ENCODE measurements at regions not wholly inside any gene's neighbourhood (a gene's known extent, or its start where the extent isn't known, plus 50 kb on each side); places are given as distances from the start of the nearest gene placed in this dataset.
"Not testable (repeated sequence)": the region's sequence is repeated elsewhere in the genome, so short reads cannot be mapped to it uniquely, and the experiment has no call there.

- H3K27me3 ChIP-seq (replicated peaks; ENCODE audit: control insufficient read depth, insufficient read depth, low read length): no peaks in the 10 kb centered on the region
- no peak overlapping the region for H3K4me3 ChIP-seq (ENCODE audit: low read length)
- peaks cover 20% of the 10 kb centered on the region for H3K4me1 ChIP-seq (ENCODE audit: control insufficient read depth, insufficient read depth, low read length)
- H3K9ac ChIP-seq (ENCODE audit: low read length): no peak overlapping the region
- no peaks in the 10 kb centered on the region for H3K9me3 ChIP-seq (ENCODE audit: control insufficient read depth, low read length)
- DNase-seq (ENCODE audit: low read depth): no peak
- no peaks in the 10 kb centered on the region for H3K36me3 ChIP-seq (ENCODE audit: control insufficient read depth, insufficient read depth, low read length, severe bottlenecking)
Measured at GRCh38 chr4:13706120-13706519, 78.6 kb upstream of the BOD1L1 start.

GRCh38 chr4:13706716-13707115, 79.2 kb upstream of the BOD1L1 start:
- Histone ChIP-seq H3K4me1 (ENCODE audit: control insufficient read depth, insufficient read depth, low read length) (peaks cover 15% of the 10 kb centered on the region), H3K27me3 (replicated peaks; ENCODE audit: control insufficient read depth, insufficient read depth, low read length) (no peaks in the 10 kb centered on the region), H3K9ac (ENCODE audit: low read length) (no peak overlapping the region), H3K4me3 (ENCODE audit: low read length) (no peak overlapping the region), H3K36me3 (ENCODE audit: control insufficient read depth, insufficient read depth, low read length, severe bottlenecking) (no peaks in the 10 kb centered on the region), H3K9me3 (ENCODE audit: control insufficient read depth, low read length) (no peaks in the 10 kb centered on the region)
- peak; percentile 22 for DNase-seq (ENCODE audit: low read depth)

GRCh38 chr4:13710246-13710885, 82.8 kb upstream of the BOD1L1 start:
- Histone ChIP-seq H3K9ac (ENCODE audit: low read length) (no peak overlapping the region), H3K4me3 (ENCODE audit: low read length) (no peak overlapping the region), H3K36me3 (ENCODE audit: control insufficient read depth, insufficient read depth, low read length, severe bottlenecking) (no peaks in the 10 kb centered on the region), H3K27me3 (replicated peaks; ENCODE audit: control insufficient read depth, insufficient read depth, low read length) (no peaks in the 10 kb centered on the region), H3K4me1 (ENCODE audit: control insufficient read depth, insufficient read depth, low read length) (peaks cover 4% of the 10 kb centered on the region), H3K9me3 (ENCODE audit: control insufficient read depth, low read length) (no peaks in the 10 kb centered on the region)
- DNase-seq (ENCODE audit: low read depth): no peak

- Histone ChIP-seq H3K9ac (ENCODE audit: low read length) (no peak overlapping the region), H3K4me3 (ENCODE audit: low read length) (no peak overlapping the region), H3K27me3 (replicated peaks; ENCODE audit: control insufficient read depth, insufficient read depth, low read length) (no peaks in the 10 kb centered on the region), H3K4me1 (ENCODE audit: control insufficient read depth, insufficient read depth, low read length) (no peaks in the 10 kb centered on the region), H3K36me3 (ENCODE audit: control insufficient read depth, insufficient read depth, low read length, severe bottlenecking) (no peaks in the 10 kb centered on the region), H3K9me3 (ENCODE audit: control insufficient read depth, low read length) (no peaks in the 10 kb centered on the region)
- no peak for DNase-seq (ENCODE audit: low read depth)
Measured at GRCh38 chr4:13711233-13711785, 83.8 kb upstream of the BOD1L1 start.

GRCh38 chr4:13721894-13722293, 94.4 kb upstream of the BOD1L1 start:
- H3K4me1 ChIP-seq (ENCODE audit: control insufficient read depth, insufficient read depth, low read length): no peaks in the 10 kb centered on the region
- H3K36me3 ChIP-seq (ENCODE audit: control insufficient read depth, insufficient read depth, low read length, severe bottlenecking): no peaks in the 10 kb centered on the region

GRCh38 chr4:13722649-13723048, 95.1 kb upstream of the BOD1L1 start:
- Histone ChIP-seq H3K9ac (ENCODE audit: low read length) (no peak overlapping the region), H3K4me3 (ENCODE audit: low read length) (no peak overlapping the region), H3K9me3 (ENCODE audit: control insufficient read depth, low read length) (no peaks in the 10 kb centered on the region), H3K36me3 (ENCODE audit: control insufficient read depth, insufficient read depth, low read length, severe bottlenecking) (no peaks in the 10 kb centered on the region), H3K4me1 (ENCODE audit: control insufficient read depth, insufficient read depth, low read length) (no peaks in the 10 kb centered on the region), H3K27me3 (replicated peaks; ENCODE audit: control insufficient read depth, insufficient read depth, low read length) (no peaks in the 10 kb centered on the region)
- DNase-seq (ENCODE audit: low read depth): no peak

More at GRCh38 chr4:13721894-13722293, 94.4 kb upstream of the BOD1L1 start:
- H3K9ac ChIP-seq (ENCODE audit: low read length): no peak overlapping the region
- DNase-seq (ENCODE audit: low read depth): no peak
- H3K9me3 ChIP-seq (ENCODE audit: control insufficient read depth, low read length): no peaks in the 10 kb centered on the region
- H3K27me3 ChIP-seq (replicated peaks; ENCODE audit: control insufficient read depth, insufficient read depth, low read length): no peaks in the 10 kb centered on the region
- H3K4me3 ChIP-seq (ENCODE audit: low read length): no peak overlapping the region

- DNase-seq (ENCODE audit: low read depth): no peak
- H3K4me3 ChIP-seq (ENCODE audit: low read length): no peak overlapping the region
- no peaks in the 10 kb centered on the region for H3K36me3 ChIP-seq (ENCODE audit: control insufficient read depth, insufficient read depth, low read length, severe bottlenecking)
- H3K27me3 ChIP-seq (replicated peaks; ENCODE audit: control insufficient read depth, insufficient read depth, low read length): no peaks in the 10 kb centered on the region
- no peak overlapping the region for H3K9ac ChIP-seq (ENCODE audit: low read length)
- H3K4me1 ChIP-seq (ENCODE audit: control insufficient read depth, insufficient read depth, low read length): no peaks in the 10 kb centered on the region
- peaks cover 3% of the 10 kb centered on the region for H3K9me3 ChIP-seq (ENCODE audit: control insufficient read depth, low read length)
Measured at GRCh38 chr4:13728761-13729160, 101.2 kb upstream of the BOD1L1 start.

GRCh38 chr4:13731019-13731418, 103.5 kb upstream of the BOD1L1 start:
- no peaks in the 10 kb centered on the region for H3K4me1 ChIP-seq (ENCODE audit: control insufficient read depth, insufficient read depth, low read length)
- H3K27me3 ChIP-seq (replicated peaks; ENCODE audit: control insufficient read depth, insufficient read depth, low read length): no peaks in the 10 kb centered on the region
- H3K9ac ChIP-seq (ENCODE audit: low read length): no peak overlapping the region
- no peaks in the 10 kb centered on the region for H3K36me3 ChIP-seq (ENCODE audit: control insufficient read depth, insufficient read depth, low read length, severe bottlenecking)
- H3K9me3 ChIP-seq (ENCODE audit: control insufficient read depth, low read length): peaks cover 3% of the 10 kb centered on the region
- DNase-seq (ENCODE audit: low read depth): no peak
- no peak overlapping the region for H3K4me3 ChIP-seq (ENCODE audit: low read length)

- H3K4me3 ChIP-seq (ENCODE audit: low read length): no peak overlapping the region
- no peak overlapping the region for H3K9ac ChIP-seq (ENCODE audit: low read length)
- H3K36me3 ChIP-seq (ENCODE audit: control insufficient read depth, insufficient read depth, low read length, severe bottlenecking): no peaks in the 10 kb centered on the region
- H3K4me1 ChIP-seq (ENCODE audit: control insufficient read depth, insufficient read depth, low read length): no peaks in the 10 kb centered on the region
- peaks cover 3% of the 10 kb centered on the region for H3K9me3 ChIP-seq (ENCODE audit: control insufficient read depth, low read length)
- H3K27me3 ChIP-seq (replicated peaks; ENCODE audit: control insufficient read depth, insufficient read depth, low read length): no peaks in the 10 kb centered on the region
- DNase-seq (ENCODE audit: low read depth): no peak
Measured at GRCh38 chr4:13733817-13734216, 106.3 kb upstream of the BOD1L1 start.

GRCh38 chr4:13750594-13750993, 123.1 kb upstream of the BOD1L1 start:
- Histone ChIP-seq H3K27me3 (replicated peaks; ENCODE audit: control insufficient read depth, insufficient read depth, low read length) (no peaks in the 10 kb centered on the region), H3K4me1 (ENCODE audit: control insufficient read depth, insufficient read depth, low read length) (no peaks in the 10 kb centered on the region), H3K4me3 (ENCODE audit: low read length) (no peak overlapping the region), H3K36me3 (ENCODE audit: control insufficient read depth, insufficient read depth, low read length, severe bottlenecking) (no peaks in the 10 kb centered on the region), H3K9ac (ENCODE audit: low read length) (no peak overlapping the region), H3K9me3 (ENCODE audit: control insufficient read depth, low read length) (no peaks in the 10 kb centered on the region)
- DNase-seq (ENCODE audit: low read depth): no peak

- not testable (repeated sequence) for DNase-seq (ENCODE audit: low read depth); H3K36me3 ChIP-seq (ENCODE audit: control insufficient read depth, insufficient read depth, low read length, severe bottlenecking); H3K4me3 ChIP-seq (ENCODE audit: low read length); H3K4me1 ChIP-seq (ENCODE audit: control insufficient read depth, insufficient read depth, low read length); H3K27me3 ChIP-seq (replicated peaks; ENCODE audit: control insufficient read depth, insufficient read depth, low read length); H3K9ac ChIP-seq (ENCODE audit: low read length)
- peaks cover 14% of the 10 kb centered on the region for H3K9me3 ChIP-seq (ENCODE audit: control insufficient read depth, low read length)
Measured at GRCh38 chr4:13761581-13761980, 134.1 kb upstream of the BOD1L1 start.

- no peaks in the 10 kb centered on the region for H3K36me3 ChIP-seq (ENCODE audit: control insufficient read depth, insufficient read depth, low read length, severe bottlenecking)
- peaks cover 13% of the 10 kb centered on the region for H3K9me3 ChIP-seq (ENCODE audit: control insufficient read depth, low read length)
- H3K4me3 ChIP-seq (ENCODE audit: low read length): no peak overlapping the region
- H3K9ac ChIP-seq (ENCODE audit: low read length): no peak overlapping the region
- no peaks in the 10 kb centered on the region for H3K4me1 ChIP-seq (ENCODE audit: control insufficient read depth, insufficient read depth, low read length)
- no peaks in the 10 kb centered on the region for H3K27me3 ChIP-seq (replicated peaks; ENCODE audit: control insufficient read depth, insufficient read depth, low read length)
- DNase-seq (ENCODE audit: low read depth): no peak
Measured at GRCh38 chr4:13762130-13762529, 134.6 kb upstream of the BOD1L1 start.
